CD4-positive, alpha-beta T cell treated with Interleukin-15 for 1 hour (primary cell): ENCODE measurements at regions not wholly inside any gene's neighbourhood (a gene's known extent, or its start where the extent isn't known, plus 50 kb on each side); places are given as distances from the start of the nearest gene placed in this dataset.
"Not testable (repeated sequence)": the region's sequence is repeated elsewhere in the genome, so short reads cannot be mapped to it uniquely, and the experiment has no call there.

Source experiments
- DNase-seq: peaks from one replicate; pipeline ENCODE4 v3.0.0-alpha.2; 2020

GRCh38 chr10:30169342-30169741 lies 110.0 kb upstream of the JCAD start:
- DNase-seq: no peak

- DNase-seq: no peak
These were observed 107.5 kb upstream of the JCAD start for GRCh38 chr10:30166929-30167328.

GRCh38 chr10:30163410-30163809 lies 104.0 kb upstream of the JCAD start:
- DNase-seq: not testable (repeated sequence)

- not testable (repeated sequence) for DNase-seq
These were observed 103.4 kb upstream of the JCAD start for GRCh38 chr10:30162796-30163195.

GRCh38 chr10:30160271-30160982 lies 101.0 kb upstream of the JCAD start:
- DNase-seq: no peak

GRCh38 chr10:30159614-30160013 lies 100.2 kb upstream of the JCAD start:
- DNase-seq: not testable (repeated sequence)

GRCh38 chr10:30158325-30158960 lies 99.1 kb upstream of the JCAD start:
- DNase-seq: no peak

- DNase-seq: no peak
These were observed 96.0 kb upstream of the JCAD start for GRCh38 chr10:30155401-30155800.

GRCh38 chr10:30154561-30154960 lies 95.2 kb upstream of the JCAD start:
- no peak for DNase-seq

GRCh38 chr10:30154126-30154525 lies 94.7 kb upstream of the JCAD start:
- no peak for DNase-seq

- DNase-seq: peak; percentile 18
These were observed 92.4 kb upstream of the JCAD start for GRCh38 chr10:30151581-30152389.

GRCh38 chr10:30141423-30141822 lies 82.0 kb upstream of the JCAD start:
- DNase-seq: no peak

- DNase-seq: no peak
These were observed 75.0 kb upstream of the JCAD start for GRCh38 chr10:30134171-30134945.

GRCh38 chr10:30133198-30133597 lies 73.8 kb upstream of the JCAD start:
- DNase-seq: no peak

GRCh38 chr10:30131369-30131768 lies 72.0 kb upstream of the JCAD start:
- DNase-seq: not testable (repeated sequence)

GRCh38 chr10:30129326-30129725 lies 69.9 kb upstream of the JCAD start:
- not testable (repeated sequence) for DNase-seq

GRCh38 chr10:30127120-30127541 lies 67.7 kb upstream of the JCAD start:
- DNase-seq: no peak

- DNase-seq: no peak
These were observed 66.1 kb upstream of the JCAD start for GRCh38 chr10:30125496-30125895.

- no peak for DNase-seq
These were observed 65.3 kb upstream of the JCAD start for GRCh38 chr10:30124704-30125103.

GRCh38 chr10:30121401-30121800 lies 62.0 kb upstream of the JCAD start:
- no peak for DNase-seq

GRCh38 chr10:30118590-30118989 lies 59.2 kb upstream of the JCAD start:
- no peak for DNase-seq

- DNase-seq: no peak
These were observed 58.6 kb upstream of the JCAD start for GRCh38 chr10:30117812-30118501.
